H9 (cell line): ENCODE measurements at regions not wholly inside any gene's neighbourhood (a gene's known extent, or its start where the extent isn't known, plus 50 kb on each side); places are given as distances from the start of the nearest gene placed in this dataset.
A peak's percentile ranks its signal among the peaks of the same experiment; 100 is the strongest.

Experiments used
- DNase-seq: peaks from one replicate; pipeline ENCODE4 v3.0.0-alpha.2; 2017
- H2AFZ ChIP-seq: one replicate; pipeline ENCODE4 v1.6.1; 2013; ENCODE audit warnings: mild to moderate bottlenecking, low read length, control low read depth, moderate library complexity
- H2AK5ac ChIP-seq: 2 replicates; pipeline ENCODE4 v1.6.1; 2013; ENCODE audit warnings: low read length, control low read depth, mixed read lengths; ENCODE audit not compliant: insufficient read length
- H2BK120ac ChIP-seq: one replicate; pipeline ENCODE4 v1.6.1; 2013; ENCODE audit warnings: low read depth, mild to moderate bottlenecking, low read length, control low read depth, inconsistent platforms; ENCODE audit not compliant: poor library complexity, severe bottlenecking
- H2BK12ac ChIP-seq: 2 replicates; pipeline ENCODE4 v1.6.1; 2013; ENCODE audit warnings: low read length, control low read depth, mixed read lengths, low read depth; ENCODE audit not compliant: insufficient read length
- H2BK15ac ChIP-seq: 2 replicates; pipeline ENCODE4 v1.6.1; 2013; ENCODE audit warnings: low read depth, low read length, control low read depth
- H2BK20ac ChIP-seq: one replicate; pipeline ENCODE4 v1.6.1; 2013; ENCODE audit warnings: low read depth, mild to moderate bottlenecking, low read length, control low read depth, inconsistent platforms; ENCODE audit not compliant: poor library complexity, severe bottlenecking
- H2BK5ac ChIP-seq: 2 replicates; pipeline ENCODE4 v1.6.1; 2013; ENCODE audit warnings: low read length, control low read depth, mixed read lengths; ENCODE audit not compliant: insufficient read length
- H3K14ac ChIP-seq: 2 replicates; pipeline ENCODE4 v1.6.1; 2013; ENCODE audit warnings: low read length, control low read depth; ENCODE audit not compliant: insufficient read depth
- H3K18ac ChIP-seq: 2 replicates; pipeline ENCODE4 v1.6.1; 2013; ENCODE audit warnings: low read depth, mild to moderate bottlenecking, mixed read lengths, low read length, control low read depth; ENCODE audit not compliant: insufficient read length
- H3K23ac ChIP-seq: 2 replicates; pipeline ENCODE4 v1.6.1; 2013; ENCODE audit warnings: low read length, control low read depth, mixed read lengths, low read depth; ENCODE audit not compliant: insufficient read length
- H3K23me2 ChIP-seq: 2 replicates; pipeline ENCODE4 v1.6.1; 2013; ENCODE audit warnings: low read depth, mild to moderate bottlenecking, mixed read lengths, low read length, control low read depth; ENCODE audit not compliant: insufficient read length, poor library complexity, severe bottlenecking
- H3K27ac ChIP-seq: 2 replicates; pipeline ENCODE4 v1.5.1; 2013; ENCODE audit warnings: low read length, control low read depth, mixed read lengths, low read depth; ENCODE audit not compliant: insufficient read length
- H3K27me3 ChIP-seq: 2 replicates; pipeline ENCODE4 v1.6.1; 2013; ENCODE audit warnings: low read length, control low read depth, inconsistent platforms; ENCODE audit not compliant: insufficient read depth
- H3K4ac ChIP-seq: 2 replicates; pipeline ENCODE4 v1.6.1; 2013; ENCODE audit warnings: low read depth, mild to moderate bottlenecking, control low read depth, inconsistent platforms, low read length, moderate library complexity
- H3K4me1 ChIP-seq: 2 replicates; pipeline ENCODE4 v1.6.1; 2013; ENCODE audit warnings: low read length, control low read depth, inconsistent platforms; ENCODE audit not compliant: insufficient read depth
- H3K4me2 ChIP-seq: 2 replicates; pipeline ENCODE4 v1.6.1; 2013; ENCODE audit warnings: low read length, control low read depth, mixed read lengths; ENCODE audit not compliant: insufficient read length, insufficient read depth
- H3K56ac ChIP-seq: 2 replicates; pipeline ENCODE4 v1.6.1; 2013; ENCODE audit warnings: low read depth, mild to moderate bottlenecking, mixed read lengths, low read length, control low read depth; ENCODE audit not compliant: insufficient read length
- H3K79me1 ChIP-seq: 2 replicates; pipeline ENCODE4 v1.6.1; 2013; ENCODE audit warnings: low read depth, mild to moderate bottlenecking, moderate library complexity, low read length, control low read depth, inconsistent platforms; ENCODE audit not compliant: insufficient read depth, poor library complexity, severe bottlenecking
- H3K79me2 ChIP-seq: 2 replicates; pipeline ENCODE4 v1.6.1; 2013; ENCODE audit warnings: low read length, control low read depth, inconsistent platforms; ENCODE audit not compliant: insufficient read depth
- H3K9ac ChIP-seq: 2 replicates; pipeline ENCODE4 v1.6.1; 2013; ENCODE audit warnings: low read length, control low read depth, mixed read lengths; ENCODE audit not compliant: insufficient read length; ENCODE audit errors: extremely low read depth
- H3K9me3 ChIP-seq: one replicate; pipeline ENCODE4 v1.6.1; 2013; ENCODE audit warnings: low read depth, low read length, inconsistent platforms; ENCODE audit not compliant: control insufficient read depth
- H3T11ph ChIP-seq: one replicate; pipeline ENCODE4 v1.6.1; 2013; ENCODE audit warnings: mild to moderate bottlenecking, low read length, control low read depth, inconsistent platforms
- H4K20me1 ChIP-seq: one replicate; pipeline ENCODE4 v1.6.1; 2013; ENCODE audit not compliant: control insufficient read depth, insufficient read length, insufficient read depth
- H4K5ac ChIP-seq: 2 replicates; pipeline ENCODE4 v1.6.1; 2013; ENCODE audit warnings: low read depth, mild to moderate bottlenecking, mixed read lengths, low read length, control low read depth; ENCODE audit not compliant: insufficient read length
- H4K8ac ChIP-seq: replicated peaks from 2 replicates; pipeline ENCODE4 v1.6.1; 2013; ENCODE audit warnings: low read length, control low read depth, mixed read lengths, low read depth; ENCODE audit not compliant: insufficient read length
- H4K91ac ChIP-seq: 2 replicates; pipeline ENCODE4 v1.6.1; 2013; ENCODE audit warnings: low read depth, mild to moderate bottlenecking, moderate library complexity, mixed read lengths, low read length, control low read depth; ENCODE audit not compliant: insufficient read length
- H3K27ac Mint-ChIP-seq, 3 experiments: 2 replicates in 2 of 3; 3 replicates in 1 of 3; pipeline ENCODE4 v1.8.0; 2020 to 2021; ENCODE audit warnings: mixed read lengths in 3 of 3, mild to moderate bottlenecking in 1 of 3, moderate library complexity in 1 of 3
- H3K27me3 Mint-ChIP-seq: 2 replicates; pipeline ENCODE4 v1.8.0; 2021; ENCODE audit warnings: low read depth, mild to moderate bottlenecking, moderate library complexity, mixed read lengths
- H3K36me3 Mint-ChIP-seq, 3 experiments: 2 replicates in 2 of 3; 3 replicates in 1 of 3; pipeline ENCODE4 v1.8.0; 2020 to 2021; ENCODE audit warnings: low read depth in 3 of 3, mixed read lengths in 3 of 3; ENCODE audit not compliant: insufficient read depth in 1 of 3
- H3K4me1 Mint-ChIP-seq, 2 experiments: 2 replicates each; pipeline ENCODE4 v1.8.0; 2020; ENCODE audit warnings: mixed read lengths in 2 of 2
- H3K4me3 Mint-ChIP-seq, 2 experiments: 2 replicates in 1 of 2; 3 replicates in 1 of 2; pipeline ENCODE4 v1.8.0; 2020 to 2021; ENCODE audit warnings: mild to moderate bottlenecking in 2 of 2, mixed read lengths in 2 of 2, moderate library complexity in 1 of 2
- H3K9me3 Mint-ChIP-seq, 2 experiments: 2 replicates in 1 of 2; 3 replicates in 1 of 2; pipeline ENCODE4 v1.8.0; 2020; ENCODE audit warnings: mild to moderate bottlenecking in 2 of 2, mixed read lengths in 2 of 2, moderate library complexity in 1 of 2
- CTCF ChIP-seq: fragments of 200-600 bp; sonication (generic); conservative IDR thresholded peaks from 3 replicates; pipeline ENCODE4 v1.8.0; 2021; ENCODE audit warnings: antibody characterized with exemption, mild to moderate bottlenecking
- WGBS: extraction: QIAGEN DNeasy Blood & Tissue Kit; methylation state at CpG from one replicate; pipeline ENCODE4 v1.1.7; 2013; ENCODE audit warnings: missing lambda C conversion rate, low lambda C conversion rate, mixed read lengths; ENCODE audit not compliant: insufficient read length; ENCODE audit errors: extremely low coverage; 5-methylcytosine and 5-hydroxymethylcytosine counted together

- Histone ChIP-seq H4K8ac (no peak overlapping the region), H2BK120ac (no peak overlapping the region), H4K20me1 (no peaks in the 10 kb centered on the region), H2AFZ (no peak overlapping the region), H3K56ac (no peak overlapping the region), H2BK20ac (no peak overlapping the region), H3K14ac (no peak overlapping the region), H2BK15ac (no peak overlapping the region), H4K91ac (no peak overlapping the region), H3K23ac (no peak overlapping the region), H3T11ph (no peak overlapping the region), H3K27me3 (no peaks in the 10 kb centered on the region), H3K79me1 (no peaks in the 10 kb centered on the region), H3K4ac (no peak overlapping the region), H2AK5ac (no peak overlapping the region), H3K23me2 (no peaks in the 10 kb centered on the region), H3K9me3 (no peaks in the 10 kb centered on the region), H3K9ac (no peak overlapping the region), H2BK12ac (no peak overlapping the region), H4K5ac (no peak overlapping the region), H3K4me1 (no peaks in the 10 kb centered on the region), H3K27ac (no peak overlapping the region), H3K18ac (no peak overlapping the region), H3K4me2 (no peak overlapping the region), H3K79me2 (no peaks in the 10 kb centered on the region), H2BK5ac (no peak overlapping the region)
- WGBS: no CpG with 5 or more reads among the region's 4 CpGs
- Mint-ChIP-seq H3K4me3 (no peak overlapping the region), H3K9me3 (no peaks in the 10 kb centered on the region), H3K36me3 (no peaks in the 10 kb centered on the region), H3K4me1 (peaks cover 4 to 5% of the 10 kb centered on the region in 2 experiments), H3K27me3 (no peaks in the 10 kb centered on the region), H3K27ac (no peak overlapping the region; a peak in 1 of 7 replicates)
- no peak for TF ChIP-seq CTCF
- peak; percentile 31 for DNase-seq
Measured at GRCh38 chr5:20420991-20421595, 433.1 kb upstream of the CDH18 start.
